ENCODE measurements at regions not wholly inside any gene's neighbourhood (a gene's known extent, or its start where the extent isn't known, plus 50 kb on each side); places are given as distances from the start of the nearest gene placed in this dataset.

- TF ChIP-seq CTCF (conservative IDR thresholded peaks at IDR 0.05; ENCODE audit: low read depth, low read length), result no peak
- no peak for TF ChIP-seq EZH2phosphoT487 (IDR thresholded peaks at IDR 0.05; ENCODE audit: borderline replicate concordance, low read length)
Observed at GRCh38 chrX:109261279-109261678, 220.6 kb downstream of the GUCY2F start.
